Stomach (tissue), 4 donors: ENCODE measurements at regions not wholly inside any gene's neighbourhood (a gene's known extent, or its start where the extent isn't known, plus 50 kb on each side); places are given as distances from the start of the nearest gene placed in this dataset.

ENCODE experiments used
- CTCF ChIP-seq, 7 experiments: fragments of 450-650 bp in 4 of 7; fragments of 200-600 bp in 3 of 7; sonication (generic) in 3 of 7; IDR thresholded peaks; one replicate each; pipeline ENCODE4 v1.5.1; 2016 to 2019; ENCODE audit warnings: antibody characterized with exemption in 7 of 7, control low read depth in 2 of 7, mild to moderate bottlenecking in 1 of 7
- EP300 ChIP-seq: sonication (generic); formaldehyde crosslinking; IDR thresholded peaks from one replicate; pipeline ENCODE4 v1.6.1; 2017; ENCODE audit warnings: antibody characterized with exemption
- POLR2A ChIP-seq, 4 donors: fragments of 450-650 bp; IDR thresholded peaks; one replicate each; pipeline ENCODE4 v1.6.1; 2016; ENCODE audit warnings: antibody characterized with exemption in 4 of 4, control low read depth in 2 of 4, mild to moderate bottlenecking in 1 of 4, moderate library complexity in 1 of 4

- TF ChIP-seq POLR2A (IDR thresholded peaks at IDR 0.05): no peak
- no peak for TF ChIP-seq CTCF (IDR thresholded peaks at IDR 0.05)
- no peak for TF ChIP-seq EP300
These were observed 221.6 kb downstream of the GPD2 start for GRCh38 chr2:156657809-156658208.
